PC-9 (cell line): ENCODE measurements at regions not wholly inside any gene's neighbourhood (a gene's known extent, or its start where the extent isn't known, plus 50 kb on each side); places are given as distances from the start of the nearest gene placed in this dataset.

ENCODE experiments used
- CTCF ChIP-seq: fragments of 200-600 bp; sonication (generic); conservative IDR thresholded peaks from 2 replicates; pipeline ENCODE4 v1.6.1; 2017; ENCODE audit warnings: mixed run types, antibody characterized with exemption, mild to moderate bottlenecking, moderate library complexity
- EZH2 ChIP-seq: fragments of 200-600 bp; sonication (generic); IDR thresholded peaks from 2 replicates; pipeline ENCODE4 v1.8.0; 2017; ENCODE audit warnings: antibody characterized with exemption, low read depth

GRCh38 chr12:67116134-67116533 is 153.0 kb upstream of the CAND1 start:
- no peak for TF ChIP-seq CTCF
- no peak for TF ChIP-seq EZH2
